ENCODE measurements at regions not wholly inside any gene's neighbourhood (a gene's known extent, or its start where the extent isn't known, plus 50 kb on each side); places are given as distances from the start of the nearest gene placed in this dataset.
"Not testable (repeated sequence)": the region's sequence is repeated elsewhere in the genome, so short reads cannot be mapped to it uniquely, and the experiment has no call there.

- no peak overlapping the region for H3K27ac Mint-ChIP-seq
- H3K36me3 Mint-ChIP-seq = no peaks in the 10 kb centered on the region
- POLR2A ChIA-PET = no interaction called here
- no peaks in the 10 kb centered on the region for H3K4me1 Mint-ChIP-seq
- ATAC-seq (no peak), DNase-seq (no peak)
- no peak overlapping the region for H3K4me3 Mint-ChIP-seq
- H3K9me3 Mint-ChIP-seq = peaks cover 0 to 10% (median 0%) of the 10 kb centered on the region in 9 donors
- H3K27me3 Mint-ChIP-seq = no peaks in the 10 kb centered on the region
Observed at GRCh38 chr9:29616844-29617243, 2043.6 kb upstream of the C9orf72 start.

GRCh38 chr9:29625292-29625731 lies 2052.0 kb upstream of the C9orf72 start:
- Mint-ChIP-seq H3K4me3 (no peak overlapping the region), H3K36me3 (no peaks in the 10 kb centered on the region), H3K9me3 (peaks cover 0 to 16% (median 3%) of the 10 kb centered on the region in 9 donors), H3K27ac (no peak overlapping the region), H3K4me1 (no peaks in the 10 kb centered on the region), H3K27me3 (no peaks in the 10 kb centered on the region)
- ATAC-seq (no peak), DNase-seq (no peak)
- POLR2A ChIA-PET = no interaction called here

GRCh38 chr9:29625931-29626330 lies 2052.7 kb upstream of the C9orf72 start:
- Mint-ChIP-seq H3K4me1 (no peaks in the 10 kb centered on the region), H3K27me3 (no peaks in the 10 kb centered on the region), H3K9me3 (peaks cover 0 to 16% (median 3%) of the 10 kb centered on the region in 9 donors), H3K36me3 (no peaks in the 10 kb centered on the region), H3K4me3 (no peak overlapping the region), H3K27ac (no peak overlapping the region)
- POLR2A ChIA-PET = no interaction called here
- no peak for ATAC-seq
- DNase-seq = no peak

GRCh38 chr9:29628856-29629255 lies 2055.6 kb upstream of the C9orf72 start:
- H3K36me3 Mint-ChIP-seq, POLR2A ChIA-PET: not testable (repeated sequence)

GRCh38 chr9:29637471-29638237 lies 2064.4 kb upstream of the C9orf72 start:
- H3K4me3 Mint-ChIP-seq = no peak overlapping the region
- no peaks in the 10 kb centered on the region for H3K27me3 Mint-ChIP-seq
- POLR2A ChIA-PET = no interaction called here
- no peak overlapping the region for H3K27ac Mint-ChIP-seq
- DNase-seq = no peak
- H3K9me3 Mint-ChIP-seq = peaks cover 0 to 12% (median 0%) of the 10 kb centered on the region in 9 donors
- H3K4me1 Mint-ChIP-seq = no peaks in the 10 kb centered on the region
- H3K36me3 Mint-ChIP-seq = no peaks in the 10 kb centered on the region
- ATAC-seq = no peak

More at GRCh38 chr9:29628856-29629255, 2055.6 kb upstream of the C9orf72 start:
- H3K4me1 Mint-ChIP-seq, H3K27ac Mint-ChIP-seq, DNase-seq, H3K4me3 Mint-ChIP-seq, ATAC-seq, H3K27me3 Mint-ChIP-seq: not testable (repeated sequence)
- H3K9me3 Mint-ChIP-seq = peaks cover 0 to 21% (median 5%) of the 10 kb centered on the region in 9 donors

- no peaks in the 10 kb centered on the region for H3K36me3 Mint-ChIP-seq
- DNase-seq (no peak), ATAC-seq (no peak)
- no peak overlapping the region for H3K4me3 Mint-ChIP-seq
- POLR2A ChIA-PET = no interaction called here
- peaks cover 0 to 20% (median 0%) of the 10 kb centered on the region in 9 donors for H3K9me3 Mint-ChIP-seq
- no peaks in the 10 kb centered on the region for H3K27me3 Mint-ChIP-seq
- H3K4me1 Mint-ChIP-seq = no peaks in the 10 kb centered on the region
- no peak overlapping the region for H3K27ac Mint-ChIP-seq
Observed at GRCh38 chr9:29640507-29640906, 2067.2 kb upstream of the C9orf72 start.

- DNase-seq = no peak
- H3K4me1 Mint-ChIP-seq = no peaks in the 10 kb centered on the region
- POLR2A ChIA-PET = no interaction called here
- H3K27me3 Mint-ChIP-seq = no peaks in the 10 kb centered on the region
- H3K27ac Mint-ChIP-seq = no peak overlapping the region
- H3K9me3 Mint-ChIP-seq = peaks cover 0 to 13% (median 0%) of the 10 kb centered on the region in 9 donors
- no peak for ATAC-seq
- H3K36me3 Mint-ChIP-seq = no peaks in the 10 kb centered on the region
- no peak overlapping the region for H3K4me3 Mint-ChIP-seq
Observed at GRCh38 chr9:29644514-29644913, 2071.2 kb upstream of the C9orf72 start.

- no peaks in the 10 kb centered on the region for H3K4me1 Mint-ChIP-seq
- no peaks in the 10 kb centered on the region for H3K36me3 Mint-ChIP-seq
- no peak overlapping the region for H3K4me3 Mint-ChIP-seq
- no peaks in the 10 kb centered on the region for H3K27me3 Mint-ChIP-seq
- peaks cover 0 to 13% (median 0%) of the 10 kb centered on the region in 9 donors for H3K9me3 Mint-ChIP-seq
- no peak for ATAC-seq
- POLR2A ChIA-PET = no interaction called here
- H3K27ac Mint-ChIP-seq = no peak overlapping the region
- no peak for DNase-seq
Observed at GRCh38 chr9:29647451-29647850, 2074.2 kb upstream of the C9orf72 start.

GRCh38 chr9:29648132-29648531 lies 2074.9 kb upstream of the C9orf72 start:
- Mint-ChIP-seq H3K27ac (no peak overlapping the region), H3K4me1 (no peaks in the 10 kb centered on the region), H3K4me3 (no peak overlapping the region), H3K36me3 (no peaks in the 10 kb centered on the region), H3K27me3 (no peaks in the 10 kb centered on the region), H3K9me3 (peaks cover 0 to 13% (median 0%) of the 10 kb centered on the region in 9 donors)
- POLR2A ChIA-PET = no interaction called here
- ATAC-seq (no peak), DNase-seq (no peak)

- H3K9me3 Mint-ChIP-seq = peaks cover 0 to 13% (median 0%) of the 10 kb centered on the region in 9 donors
- no peak overlapping the region for H3K4me3 Mint-ChIP-seq
- POLR2A ChIA-PET = no interaction called here
- no peaks in the 10 kb centered on the region for H3K36me3 Mint-ChIP-seq
- ATAC-seq = no peak
- no peak overlapping the region for H3K27ac Mint-ChIP-seq
- DNase-seq = no peak
- H3K27me3 Mint-ChIP-seq = no peaks in the 10 kb centered on the region
- no peaks in the 10 kb centered on the region for H3K4me1 Mint-ChIP-seq
Observed at GRCh38 chr9:29648601-29649000, 2075.3 kb upstream of the C9orf72 start.

GRCh38 chr9:29656641-29657406 lies 2083.5 kb upstream of the C9orf72 start:
- peaks cover 0 to 20% (median 5%) of the 10 kb centered on the region in 9 donors for H3K9me3 Mint-ChIP-seq
- H3K4me1 Mint-ChIP-seq = no peaks in the 10 kb centered on the region
- no peaks in the 10 kb centered on the region for H3K36me3 Mint-ChIP-seq
- POLR2A ChIA-PET = no interaction called here
- ATAC-seq (no peak), DNase-seq (no peak)
- no peak overlapping the region for H3K27ac Mint-ChIP-seq
- H3K27me3 Mint-ChIP-seq = no peaks in the 10 kb centered on the region
- no peak overlapping the region for H3K4me3 Mint-ChIP-seq

GRCh38 chr9:29657821-29658220 lies 2084.5 kb upstream of the C9orf72 start:
- H3K27me3 Mint-ChIP-seq = no peaks in the 10 kb centered on the region
- no peaks in the 10 kb centered on the region for H3K4me1 Mint-ChIP-seq
- no peak for DNase-seq
- no peak for ATAC-seq
- H3K4me3 Mint-ChIP-seq = no peak overlapping the region
- POLR2A ChIA-PET = no interaction called here
- peaks cover 0 to 20% (median 5%) of the 10 kb centered on the region in 9 donors for H3K9me3 Mint-ChIP-seq
- H3K36me3 Mint-ChIP-seq = no peaks in the 10 kb centered on the region
- H3K27ac Mint-ChIP-seq = peak overlapping the region in 1 of 10 donors; percentile 18

- POLR2A ChIA-PET = no interaction called here
- H3K4me3 Mint-ChIP-seq = no peak overlapping the region
- H3K9me3 Mint-ChIP-seq = peaks cover 0 to 18% (median 6%) of the 10 kb centered on the region in 9 donors
Observed at GRCh38 chr9:29659014-29659413, 2085.7 kb upstream of the C9orf72 start.

More at GRCh38 chr9:29659014-29659413, 2085.7 kb upstream of the C9orf72 start:
- no peaks in the 10 kb centered on the region for H3K36me3 Mint-ChIP-seq
- H3K27me3 Mint-ChIP-seq = no peaks in the 10 kb centered on the region
- no peaks in the 10 kb centered on the region for H3K4me1 Mint-ChIP-seq
- no peak overlapping the region for H3K27ac Mint-ChIP-seq
- ATAC-seq (no peak), DNase-seq (no peak)

Measured in naive thymus-derived CD8-positive, alpha-beta T cell (primary cell).